Activated CD4-positive, alpha-beta memory T cell treated with anti-CD3 and anti-CD28 coated beads for 36 hours (primary cell): ENCODE measurements at regions not wholly inside any gene's neighbourhood (a gene's known extent, or its start where the extent isn't known, plus 50 kb on each side); places are given as distances from the start of the nearest gene placed in this dataset.
"Not testable (repeated sequence)": the region's sequence is repeated elsewhere in the genome, so short reads cannot be mapped to it uniquely, and the experiment has no call there.

Experiments
- CTCF ChIA-PET: fragments of 350-600 bp; sonication (Branson Sonifier 250); formaldehyde crosslinking; loops from one replicate; lab custom pipeline; 2021; ENCODE audit warnings: antibody characterized with exemption, inconsistent platforms; lab: Charles Lee
- POLR2A ChIA-PET: fragments of 350-600 bp; sonication (Branson Sonifier 250); formaldehyde crosslinking; loops from one replicate; lab custom pipeline; 2021; ENCODE audit warnings: antibody characterized with exemption; lab: Charles Lee
- DNase-seq: peaks from one replicate; pipeline ENCODE4 v3.0.0-alpha.2; 2020
- H3K27ac Mint-ChIP-seq: one replicate; pipeline ENCODE4 v1.8.0; 2021; ENCODE audit warnings: mixed read lengths
- H3K27me3 Mint-ChIP-seq: one replicate; pipeline ENCODE4 v1.8.0; 2021; ENCODE audit warnings: mixed read lengths
- H3K36me3 Mint-ChIP-seq: one replicate; pipeline ENCODE4 v1.8.0; 2021; ENCODE audit warnings: mixed read lengths
- H3K4me1 Mint-ChIP-seq: one replicate; pipeline ENCODE4 v1.8.0; 2021; ENCODE audit warnings: low read depth, mixed read lengths
- H3K4me3 Mint-ChIP-seq: one replicate; pipeline ENCODE4 v1.8.0; 2021; ENCODE audit warnings: mild to moderate bottlenecking, mixed read lengths
- H3K9me3 Mint-ChIP-seq: one replicate; pipeline ENCODE4 v1.8.0; 2021; ENCODE audit warnings: mixed read lengths
- intact Hi-C: fragments of 100-400 bp; cut with micrococcal nuclease; formaldehyde crosslinking; loops from one replicate; pipeline ENCODE4 v1.15.1; 2023

GRCh38 chr15:22519213-22519612 is 60.5 kb downstream of the GOLGA6L22 start:
- H3K4me1 Mint-ChIP-seq, H3K27me3 Mint-ChIP-seq, POLR2A ChIA-PET, H3K4me3 Mint-ChIP-seq, intact Hi-C loops, H3K9me3 Mint-ChIP-seq, H3K36me3 Mint-ChIP-seq, DNase-seq, H3K27ac Mint-ChIP-seq, CTCF ChIA-PET: not testable (repeated sequence)

GRCh38 chr15:22526537-22526936 is 67.8 kb downstream of the GOLGA6L22 start:
- intact Hi-C loops, CTCF ChIA-PET, H3K27me3 Mint-ChIP-seq, H3K4me1 Mint-ChIP-seq, H3K27ac Mint-ChIP-seq, DNase-seq, H3K9me3 Mint-ChIP-seq, POLR2A ChIA-PET, H3K36me3 Mint-ChIP-seq, H3K4me3 Mint-ChIP-seq: not testable (repeated sequence)

GRCh38 chr15:22527016-22527415 is 68.3 kb downstream of the GOLGA6L22 start:
- intact Hi-C loops, H3K9me3 Mint-ChIP-seq, H3K36me3 Mint-ChIP-seq: not testable (repeated sequence)

GRCh38 chr15:22529200-22529599 is 70.5 kb downstream of the GOLGA6L22 start:
- intact Hi-C loops, H3K36me3 Mint-ChIP-seq, POLR2A ChIA-PET, H3K27me3 Mint-ChIP-seq, H3K9me3 Mint-ChIP-seq, H3K4me1 Mint-ChIP-seq, DNase-seq, H3K27ac Mint-ChIP-seq, CTCF ChIA-PET, H3K4me3 Mint-ChIP-seq: not testable (repeated sequence)

More at GRCh38 chr15:22527016-22527415, 68.3 kb downstream of the GOLGA6L22 start:
- H3K27ac Mint-ChIP-seq, H3K4me1 Mint-ChIP-seq, H3K27me3 Mint-ChIP-seq, POLR2A ChIA-PET, CTCF ChIA-PET, DNase-seq, H3K4me3 Mint-ChIP-seq: not testable (repeated sequence)

GRCh38 chr15:22559701-22560100 is 101.0 kb downstream of the GOLGA6L22 start:
- H3K4me3 Mint-ChIP-seq, POLR2A ChIA-PET, H3K27me3 Mint-ChIP-seq, H3K36me3 Mint-ChIP-seq, H3K9me3 Mint-ChIP-seq, DNase-seq, CTCF ChIA-PET, H3K27ac Mint-ChIP-seq, intact Hi-C loops, H3K4me1 Mint-ChIP-seq: not testable (repeated sequence)

- H3K4me1 Mint-ChIP-seq, POLR2A ChIA-PET, H3K27ac Mint-ChIP-seq, intact Hi-C loops, H3K36me3 Mint-ChIP-seq, DNase-seq, H3K9me3 Mint-ChIP-seq, H3K27me3 Mint-ChIP-seq, H3K4me3 Mint-ChIP-seq, CTCF ChIA-PET: not testable (repeated sequence)
Observed at GRCh38 chr15:22561716-22562115, 103.0 kb downstream of the GOLGA6L22 start.

- POLR2A ChIA-PET, H3K27me3 Mint-ChIP-seq, CTCF ChIA-PET, H3K4me1 Mint-ChIP-seq, H3K27ac Mint-ChIP-seq, H3K4me3 Mint-ChIP-seq, intact Hi-C loops, H3K36me3 Mint-ChIP-seq, DNase-seq, H3K9me3 Mint-ChIP-seq: not testable (repeated sequence)
Observed at GRCh38 chr15:22566510-22566909, 107.8 kb downstream of the GOLGA6L22 start.

GRCh38 chr15:22569486-22569885 is 110.8 kb downstream of the GOLGA6L22 start:
- DNase-seq, H3K9me3 Mint-ChIP-seq, H3K27me3 Mint-ChIP-seq, CTCF ChIA-PET, POLR2A ChIA-PET, H3K4me1 Mint-ChIP-seq, intact Hi-C loops, H3K27ac Mint-ChIP-seq, H3K36me3 Mint-ChIP-seq, H3K4me3 Mint-ChIP-seq: not testable (repeated sequence)

GRCh38 chr15:22572152-22572735 is 113.5 kb downstream of the GOLGA6L22 start:
- H3K36me3 Mint-ChIP-seq, H3K4me1 Mint-ChIP-seq, H3K27me3 Mint-ChIP-seq, H3K9me3 Mint-ChIP-seq, H3K4me3 Mint-ChIP-seq, H3K27ac Mint-ChIP-seq, DNase-seq, intact Hi-C loops, CTCF ChIA-PET, POLR2A ChIA-PET: not testable (repeated sequence)

- H3K27ac Mint-ChIP-seq, H3K4me1 Mint-ChIP-seq, intact Hi-C loops, DNase-seq, H3K36me3 Mint-ChIP-seq, CTCF ChIA-PET, H3K4me3 Mint-ChIP-seq, H3K9me3 Mint-ChIP-seq, POLR2A ChIA-PET, H3K27me3 Mint-ChIP-seq: not testable (repeated sequence)
Observed at GRCh38 chr15:22572792-22573191, 114.1 kb downstream of the GOLGA6L22 start.

- H3K36me3 Mint-ChIP-seq, H3K4me3 Mint-ChIP-seq, H3K4me1 Mint-ChIP-seq, CTCF ChIA-PET, DNase-seq, H3K27me3 Mint-ChIP-seq, H3K9me3 Mint-ChIP-seq, POLR2A ChIA-PET, H3K27ac Mint-ChIP-seq, intact Hi-C loops: not testable (repeated sequence)
Observed at GRCh38 chr15:22577828-22578227, 119.1 kb downstream of the GOLGA6L22 start.

GRCh38 chr15:22579213-22579612 is 120.5 kb downstream of the GOLGA6L22 start:
- POLR2A ChIA-PET, H3K9me3 Mint-ChIP-seq, intact Hi-C loops, H3K27me3 Mint-ChIP-seq, H3K4me3 Mint-ChIP-seq, DNase-seq, CTCF ChIA-PET, H3K4me1 Mint-ChIP-seq, H3K27ac Mint-ChIP-seq, H3K36me3 Mint-ChIP-seq: not testable (repeated sequence)

- CTCF ChIA-PET, H3K27ac Mint-ChIP-seq, H3K4me3 Mint-ChIP-seq, H3K4me1 Mint-ChIP-seq, H3K27me3 Mint-ChIP-seq, H3K9me3 Mint-ChIP-seq, H3K36me3 Mint-ChIP-seq, DNase-seq, POLR2A ChIA-PET, intact Hi-C loops: not testable (repeated sequence)
Observed at GRCh38 chr15:22587391-22587790, 128.7 kb downstream of the GOLGA6L22 start.
